ENCODE measurements at regions not wholly inside any gene's neighbourhood (a gene's known extent, or its start where the extent isn't known, plus 50 kb on each side); places are given as distances from the start of the nearest gene placed in this dataset.

GRCh38 chr5:158244882-158245281 is 385.9 kb upstream of the CLINT1 start:
- TF ChIP-seq, protein P1, sequence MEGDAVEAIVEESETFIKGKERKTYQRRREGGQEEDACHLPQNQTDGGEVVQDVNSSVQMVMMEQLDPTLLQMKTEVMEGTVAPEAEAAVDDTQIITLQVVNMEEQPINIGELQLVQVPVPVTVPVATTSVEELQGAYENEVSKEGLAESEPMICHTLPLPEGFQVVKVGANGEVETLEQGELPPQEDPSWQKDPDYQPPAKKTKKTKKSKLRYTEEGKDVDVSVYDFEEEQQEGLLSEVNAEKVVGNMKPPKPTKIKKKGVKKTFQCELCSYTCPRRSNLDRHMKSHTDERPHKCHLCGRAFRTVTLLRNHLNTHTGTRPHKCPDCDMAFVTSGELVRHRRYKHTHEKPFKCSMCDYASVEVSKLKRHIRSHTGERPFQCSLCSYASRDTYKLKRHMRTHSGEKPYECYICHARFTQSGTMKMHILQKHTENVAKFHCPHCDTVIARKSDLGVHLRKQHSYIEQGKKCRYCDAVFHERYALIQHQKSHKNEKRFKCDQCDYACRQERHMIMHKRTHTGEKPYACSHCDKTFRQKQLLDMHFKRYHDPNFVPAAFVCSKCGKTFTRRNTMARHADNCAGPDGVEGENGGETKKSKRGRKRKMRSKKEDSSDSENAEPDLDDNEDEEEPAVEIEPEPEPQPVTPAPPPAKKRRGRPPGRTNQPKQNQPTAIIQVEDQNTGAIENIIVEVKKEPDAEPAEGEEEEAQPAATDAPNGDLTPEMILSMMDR (conservative IDR thresholded peaks at IDR 0.05 in 1 of 2, IDR thresholded peaks at IDR 0.05 in 1 of 2; ENCODE audit: low read depth in 1 of 2, low read length in 2 of 2): no peak
- no peak for TF ChIP-seq EZH2 (IDR thresholded peaks at IDR 0.05; ENCODE audit: low read length, missing control alignments)
